ENCODE measurements at regions not wholly inside any gene's neighbourhood (a gene's known extent, or its start where the extent isn't known, plus 50 kb on each side); places are given as distances from the start of the nearest gene placed in this dataset.

DNA sequence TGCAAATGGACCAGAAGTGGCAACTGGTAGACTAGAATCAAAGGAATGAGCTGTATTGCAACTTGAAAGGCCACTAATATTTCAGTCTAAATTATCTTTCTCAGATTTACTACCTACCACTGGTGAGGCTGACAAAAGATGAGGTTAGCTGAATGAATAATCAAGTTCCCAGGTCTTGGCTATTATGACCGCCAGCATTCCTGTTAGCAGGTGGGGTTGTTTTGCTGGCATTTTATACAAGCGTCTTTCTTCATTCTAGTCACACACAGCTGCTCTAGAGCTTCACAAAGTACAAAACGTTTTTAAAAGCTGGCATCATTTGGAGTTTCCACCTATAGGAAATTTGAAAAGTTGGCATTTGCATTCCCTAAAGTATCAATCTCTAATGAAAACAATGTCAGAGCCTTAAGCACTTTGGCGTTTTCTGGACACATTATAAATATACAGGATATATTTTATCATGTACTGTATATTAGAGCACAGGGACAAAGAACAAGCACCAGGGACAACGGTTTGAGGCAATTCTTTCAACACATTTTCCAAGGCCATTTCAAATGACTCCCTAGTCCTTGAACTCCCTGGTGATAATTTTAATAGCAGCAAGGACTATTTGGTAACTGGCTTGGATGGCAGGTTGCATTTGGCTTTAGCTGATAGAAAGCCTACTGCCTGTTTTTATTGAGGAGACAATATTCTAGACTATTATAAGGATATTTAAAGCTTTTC lies 410.2 kb upstream of the CHST9 start:
- no peak for DNase-seq (ENCODE audit: extremely low read depth, low read depth, low spot score)

DNA sequence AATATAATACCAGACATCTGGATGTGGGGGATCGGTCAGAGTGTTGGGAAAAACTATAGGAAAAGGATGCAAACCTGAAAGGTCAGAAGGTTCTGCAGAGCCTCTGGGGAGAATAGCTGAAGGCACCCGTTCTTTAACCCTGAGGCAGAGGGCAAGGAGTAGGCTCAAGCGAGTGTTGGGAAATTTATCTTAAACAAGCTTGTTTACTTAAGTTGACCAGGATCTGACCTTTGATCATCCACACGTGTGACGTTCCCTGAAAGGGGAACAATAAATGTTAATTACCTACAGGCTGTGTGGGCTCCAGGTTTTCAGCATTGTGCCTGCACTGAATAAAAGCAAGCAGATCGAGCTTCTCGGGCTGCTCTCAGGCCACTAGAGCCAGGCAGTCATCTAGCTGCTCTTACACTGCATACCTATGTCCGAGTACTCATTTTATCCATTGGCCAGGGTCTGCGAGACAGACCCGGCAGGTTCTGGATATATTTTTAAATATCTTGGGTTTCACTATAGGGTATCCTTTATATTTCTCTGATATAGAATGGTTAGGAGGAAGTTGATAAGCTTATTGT lies 400.6 kb upstream of the CHST9 start:
- no peak for DNase-seq (ENCODE audit: extremely low read depth, low read depth, low spot score)

DNA sequence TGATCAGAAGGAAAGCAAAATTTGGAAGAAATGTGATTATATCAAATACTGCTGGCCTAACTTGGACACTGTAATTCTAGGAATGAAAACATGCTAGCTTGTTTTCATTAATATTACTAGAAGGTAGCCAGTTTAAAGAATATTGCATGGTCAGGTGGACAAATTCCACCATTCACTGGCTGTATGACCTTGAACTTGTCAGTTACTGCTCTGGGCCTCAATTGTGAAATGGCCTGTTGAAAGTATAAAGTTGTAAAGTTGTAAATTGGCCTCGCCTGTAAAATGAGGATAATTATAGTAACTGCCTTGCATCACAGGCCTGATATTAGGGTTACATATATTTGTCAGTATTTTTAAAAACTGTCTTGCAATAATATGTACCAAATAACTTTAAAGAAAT lies 398.4 kb upstream of the CHST9 start:
- no peak for DNase-seq (ENCODE audit: extremely low read depth, low read depth, low spot score)

DNA sequence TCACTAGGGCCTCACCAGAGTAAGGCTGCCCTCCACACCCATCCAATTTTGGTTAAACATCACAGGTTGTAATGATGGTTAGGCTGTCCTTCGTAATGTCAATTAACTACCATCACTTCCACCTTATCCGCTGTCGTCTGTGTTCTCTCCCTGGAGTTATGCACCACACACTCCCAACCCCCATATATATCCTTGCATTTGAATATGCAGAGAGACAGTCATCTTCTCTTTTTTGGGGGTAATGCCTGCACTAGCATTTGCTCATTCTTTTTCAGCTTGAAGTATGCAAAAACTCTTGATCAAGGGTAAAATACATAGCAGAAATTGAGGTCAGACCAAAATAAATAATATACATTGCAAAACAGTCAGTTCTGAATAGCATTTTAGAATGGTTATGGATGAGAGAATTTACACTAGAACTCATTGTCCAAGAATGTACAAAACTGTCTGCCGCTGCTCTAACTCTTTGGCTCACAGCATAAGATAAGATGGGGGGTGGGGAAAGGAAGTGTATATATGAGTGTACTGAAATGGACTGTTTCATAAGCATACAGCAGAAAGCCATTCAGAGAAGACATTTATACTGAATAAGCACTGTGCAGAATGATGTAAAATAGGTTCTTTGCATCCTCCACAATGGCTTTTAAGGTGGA lies 397.8 kb upstream of the CHST9 start:
- no peak for DNase-seq (ENCODE audit: extremely low read depth, low read depth, low spot score)

DNA sequence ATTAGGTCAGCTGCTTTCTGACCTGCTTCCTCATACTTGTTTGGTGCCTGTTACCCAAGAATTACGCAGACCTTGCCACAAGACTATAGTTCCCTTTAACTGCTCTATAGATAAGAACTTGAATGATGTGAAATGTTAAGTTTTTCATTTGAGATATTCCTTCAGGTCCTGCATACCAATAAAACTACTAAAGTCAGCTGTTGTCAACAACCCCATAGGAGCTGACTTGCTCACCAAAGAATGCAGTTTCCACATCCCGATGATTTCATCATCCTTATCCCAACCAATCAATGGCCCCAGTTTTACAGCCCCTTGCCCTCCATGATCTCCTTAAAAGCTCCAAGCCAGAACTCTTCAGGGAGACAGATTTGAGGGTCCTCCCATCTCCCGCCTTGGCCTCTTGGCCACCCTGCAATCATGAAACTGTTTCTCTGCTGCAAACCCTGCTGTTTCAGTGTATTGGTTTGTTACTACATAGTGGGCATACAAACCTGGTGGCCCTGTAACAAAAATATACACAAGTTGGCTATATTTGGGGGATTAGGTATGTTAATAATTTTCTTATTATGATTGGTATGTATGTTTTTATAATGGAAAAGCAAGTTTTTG lies 396.3 kb upstream of the CHST9 start:
- no peak for DNase-seq (ENCODE audit: extremely low read depth, low read depth, low spot score)

DNA sequence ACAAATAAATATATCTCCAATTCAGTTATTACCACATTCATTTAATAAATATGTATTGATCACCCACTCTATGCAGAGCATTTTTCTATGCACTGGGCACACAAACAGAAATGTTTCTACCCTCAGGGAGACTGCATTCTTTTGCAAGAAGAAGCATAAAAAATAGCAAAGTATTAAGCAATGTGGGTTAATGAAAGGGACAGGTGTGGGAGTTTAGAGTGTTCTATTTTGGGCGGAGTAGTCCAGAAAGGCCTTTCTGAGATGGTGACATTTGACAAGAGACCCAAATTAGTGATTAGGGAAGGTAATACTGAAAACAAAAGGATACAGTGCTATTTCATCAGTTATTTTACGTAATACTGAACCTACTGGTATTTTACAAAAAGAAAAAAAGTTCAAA lies 394.3 kb upstream of the CHST9 start:
- DNase-seq (ENCODE audit: extremely low read depth, low read depth, low spot score): no peak

DNA sequence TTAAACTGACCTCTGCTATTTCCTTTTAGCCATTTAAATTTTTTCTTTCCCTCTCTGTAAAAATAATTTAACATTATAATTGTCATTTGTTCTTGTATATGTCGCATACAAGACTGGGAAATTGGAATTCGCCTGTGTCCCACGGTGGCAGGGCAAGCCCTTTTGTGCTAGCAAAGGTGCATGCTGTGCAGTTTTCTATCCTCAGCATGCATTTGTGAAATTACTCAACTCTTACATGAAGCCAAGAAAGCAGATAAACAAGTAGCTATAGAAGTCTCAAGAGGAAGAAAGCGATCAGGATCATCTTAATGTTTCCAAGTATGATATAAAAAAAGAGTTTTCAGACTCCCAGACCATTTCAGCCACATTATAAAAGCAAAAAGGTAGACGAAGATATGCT lies 392.6 kb upstream of the CHST9 start:
- DNase-seq (ENCODE audit: extremely low read depth, low read depth, low spot score): no peak

DNA sequence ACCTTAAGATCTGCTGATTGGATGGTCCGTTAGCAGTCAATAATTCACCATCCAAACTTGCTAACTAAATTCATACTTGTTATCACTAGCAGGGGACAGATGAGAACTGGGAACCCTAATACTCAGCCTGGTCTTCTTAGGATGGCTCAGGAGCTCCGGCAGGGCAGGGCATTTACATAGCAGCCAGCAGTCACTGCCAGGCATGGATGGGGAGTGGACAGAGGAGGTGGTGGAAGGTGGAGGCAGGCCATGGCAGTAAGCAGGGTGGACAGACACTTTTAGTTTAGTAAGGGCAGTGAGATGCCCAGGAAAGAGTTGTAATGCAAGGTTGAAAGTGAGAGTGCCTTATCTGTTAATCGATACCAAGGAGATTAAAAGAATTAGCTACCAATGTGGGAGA lies 392.2 kb upstream of the CHST9 start:
- DNase-seq (ENCODE audit: extremely low read depth, low read depth, low spot score): no peak

DNA sequence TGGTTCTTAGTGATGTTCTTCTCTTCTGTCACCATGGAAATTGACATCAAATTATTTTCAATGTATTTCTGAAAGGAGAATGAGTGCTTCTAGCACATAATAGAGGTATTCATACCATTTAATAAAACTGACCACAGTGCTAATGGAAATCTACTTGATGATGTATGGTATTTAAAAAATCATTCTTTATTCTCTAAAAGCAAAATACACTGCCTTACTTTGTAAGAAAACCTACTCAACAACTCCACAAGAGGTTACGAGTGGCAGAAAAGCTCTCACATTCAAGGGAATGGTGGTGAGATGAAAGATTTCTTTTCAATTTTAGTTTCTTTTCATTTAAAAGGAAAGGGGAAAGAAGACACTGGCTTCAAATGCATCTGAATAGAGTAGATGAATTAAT lies 382.3 kb upstream of the CHST9 start:
- DNase-seq (ENCODE audit: extremely low read depth, low read depth, low spot score): no peak

DNA sequence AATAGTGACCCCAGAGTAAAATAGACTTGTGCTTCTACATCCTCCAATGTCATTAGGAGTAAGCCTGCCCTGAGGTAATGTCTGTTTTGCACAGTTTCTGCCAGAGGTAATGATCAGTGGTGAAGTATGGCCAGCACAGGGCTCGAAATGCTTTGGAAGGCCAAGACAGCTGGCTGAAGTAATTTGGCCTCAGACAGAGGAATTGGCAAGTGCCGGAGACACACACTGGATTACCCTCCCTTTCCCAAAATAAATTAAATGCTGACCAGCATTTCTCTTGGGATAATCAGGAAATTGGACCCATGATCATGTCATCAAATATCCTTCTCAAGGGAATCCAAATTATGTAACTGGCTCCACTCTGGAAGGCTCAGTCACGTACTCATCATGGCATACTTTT lies 379.0 kb upstream of the CHST9 start:
- no peak for DNase-seq (ENCODE audit: extremely low read depth, low read depth, low spot score)

DNA sequence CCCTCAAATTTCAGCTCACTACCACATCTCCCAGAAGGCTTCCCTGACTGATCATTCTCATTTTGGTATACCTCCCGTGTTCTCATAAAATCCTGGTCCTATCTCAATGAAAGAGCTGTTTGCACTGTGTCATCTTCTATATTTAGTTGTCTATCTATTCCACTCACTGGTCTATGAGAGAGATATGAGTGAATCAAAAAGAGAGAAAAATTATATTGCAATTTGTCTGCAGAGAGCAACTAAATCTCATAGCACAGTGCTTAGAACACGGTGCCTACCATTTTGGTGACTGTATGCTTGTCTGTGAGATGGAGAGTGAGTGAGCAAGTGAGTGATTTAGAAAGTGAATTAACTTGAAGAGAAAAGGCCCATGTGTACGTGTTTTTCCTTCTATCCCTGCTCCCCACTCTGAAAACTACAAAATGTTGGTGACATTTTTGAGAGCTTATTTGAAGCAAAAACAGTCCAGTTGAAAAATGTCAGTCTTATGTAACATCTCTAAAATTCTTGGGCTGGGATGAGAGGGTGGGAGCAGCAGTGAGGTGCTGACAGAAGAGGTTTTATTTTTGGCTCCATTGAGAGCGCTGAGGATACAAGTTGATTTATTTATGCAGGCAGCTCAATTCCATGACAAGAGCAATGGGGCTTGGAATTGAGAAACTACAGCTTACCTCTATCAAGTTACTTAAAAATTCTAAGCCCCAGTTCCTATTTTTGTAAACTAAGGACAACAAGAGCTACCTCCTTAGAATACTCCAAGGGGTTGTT lies 373.5 kb upstream of the CHST9 start:
- DNase-seq (ENCODE audit: extremely low read depth, low read depth, low spot score): no peak

DNA sequence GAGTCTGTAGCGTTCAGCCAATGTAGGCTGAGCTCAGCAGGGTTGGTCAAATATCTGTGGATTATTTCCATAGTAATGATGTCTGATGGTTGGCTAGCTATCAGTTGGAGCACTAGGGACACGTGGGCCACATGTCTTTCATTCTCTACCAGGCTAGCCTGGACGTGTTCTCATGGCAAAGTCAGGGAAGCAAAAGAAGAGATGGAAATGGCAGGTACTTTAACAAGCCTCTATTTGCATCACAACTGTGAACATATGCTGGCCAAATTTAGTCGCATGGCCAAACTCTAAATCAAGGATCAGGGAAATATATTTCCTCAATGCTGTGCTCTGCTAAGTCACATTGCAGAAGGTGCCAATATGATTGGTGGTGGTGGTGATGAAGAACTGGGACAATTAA lies 371.6 kb upstream of the CHST9 start:
- DNase-seq (ENCODE audit: extremely low read depth, low read depth, low spot score): no peak

DNA sequence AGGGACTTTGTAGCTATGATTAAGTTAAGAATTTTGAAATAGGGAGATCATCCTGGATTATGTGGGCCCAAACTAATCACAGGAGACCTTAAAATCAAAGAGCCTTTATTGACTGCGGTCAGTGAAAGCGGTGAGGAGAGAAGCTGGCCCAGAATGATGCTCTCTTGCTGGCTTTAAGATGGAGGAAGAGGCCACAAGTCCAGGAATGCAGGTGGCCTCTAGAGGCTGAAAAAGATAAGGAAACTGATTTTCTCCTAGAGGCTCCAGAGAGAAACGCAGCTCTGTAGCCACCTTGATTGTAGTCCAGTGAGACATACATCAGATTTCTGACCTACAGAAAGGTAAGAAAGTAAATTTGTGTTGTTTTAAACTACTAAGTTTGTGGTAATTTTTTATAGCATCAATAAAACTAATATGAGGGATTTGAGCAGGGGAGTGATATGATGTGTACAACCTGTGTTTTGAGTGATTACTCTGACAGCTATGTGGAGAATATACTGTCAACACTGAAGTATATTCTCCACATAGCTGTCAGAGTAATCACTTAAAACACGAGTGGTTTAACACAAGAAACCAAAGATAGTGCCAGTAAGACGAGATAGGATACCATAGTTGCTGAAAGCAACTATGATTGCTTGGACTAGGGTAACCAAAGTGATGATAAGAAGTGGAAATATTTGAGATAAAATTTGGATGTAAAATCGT lies 364.4 kb upstream of the CHST9 start:
- no peak for DNase-seq (ENCODE audit: extremely low read depth, low read depth, low spot score)

DNA sequence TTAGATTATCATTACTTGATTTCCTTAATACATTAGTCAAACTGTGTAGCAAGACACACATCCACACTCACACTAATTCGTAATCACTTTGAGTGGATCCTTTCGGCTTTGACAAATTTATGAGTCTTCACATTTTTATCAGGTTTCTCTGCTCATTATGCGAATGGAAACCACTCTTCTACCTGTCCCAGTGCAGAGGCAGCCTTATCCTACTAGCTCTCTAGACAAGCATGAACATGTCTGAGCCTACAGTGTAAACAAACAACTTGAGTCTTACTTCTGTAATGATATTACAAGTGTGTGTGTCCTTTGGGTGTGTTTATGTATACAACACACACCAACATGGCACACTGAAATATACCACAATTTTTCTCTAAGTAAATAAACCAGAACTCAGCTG lies 361.9 kb upstream of the CHST9 start:
- no peak for DNase-seq (ENCODE audit: extremely low read depth, low read depth, low spot score)

DNA sequence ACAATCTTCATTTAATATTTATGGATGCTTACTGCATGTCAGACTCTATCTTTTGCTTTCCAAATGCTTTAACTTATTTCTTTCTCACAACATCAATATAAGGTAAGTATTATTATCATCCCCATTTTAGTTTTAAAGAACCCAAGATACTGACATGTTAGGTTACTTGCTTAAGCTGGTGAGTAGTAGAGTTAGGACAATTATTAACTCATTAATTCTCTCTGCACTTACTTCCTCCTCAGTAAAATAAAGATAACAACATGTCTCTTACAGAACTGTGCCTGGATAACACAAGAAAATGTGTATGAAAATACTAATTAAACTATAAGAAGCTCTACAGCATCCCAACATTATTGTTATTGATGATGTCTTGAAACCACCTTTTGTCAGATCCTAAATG lies 359.1 kb upstream of the CHST9 start:
- no peak for DNase-seq (ENCODE audit: extremely low read depth, low read depth, low spot score)

DNA sequence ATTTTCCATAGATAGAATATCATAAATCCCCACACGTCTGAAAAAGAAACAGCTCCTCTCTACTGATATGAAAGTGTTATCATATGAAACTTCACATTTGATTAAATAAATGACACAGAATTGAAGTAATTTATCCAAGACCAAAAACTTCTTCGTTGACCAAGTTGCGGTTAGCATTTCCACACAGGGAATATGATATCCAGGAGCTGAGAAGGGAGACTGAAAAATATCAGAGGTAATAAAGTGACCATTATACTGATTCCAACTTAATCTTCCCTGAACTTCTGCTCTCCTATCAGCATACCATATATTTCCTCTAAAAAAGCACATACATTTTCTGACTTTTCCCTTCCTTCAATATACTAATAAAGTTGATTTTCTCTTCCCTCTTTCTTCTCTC lies 356.2 kb upstream of the CHST9 start:
- no peak for DNase-seq (ENCODE audit: extremely low read depth, low read depth, low spot score)

DNA sequence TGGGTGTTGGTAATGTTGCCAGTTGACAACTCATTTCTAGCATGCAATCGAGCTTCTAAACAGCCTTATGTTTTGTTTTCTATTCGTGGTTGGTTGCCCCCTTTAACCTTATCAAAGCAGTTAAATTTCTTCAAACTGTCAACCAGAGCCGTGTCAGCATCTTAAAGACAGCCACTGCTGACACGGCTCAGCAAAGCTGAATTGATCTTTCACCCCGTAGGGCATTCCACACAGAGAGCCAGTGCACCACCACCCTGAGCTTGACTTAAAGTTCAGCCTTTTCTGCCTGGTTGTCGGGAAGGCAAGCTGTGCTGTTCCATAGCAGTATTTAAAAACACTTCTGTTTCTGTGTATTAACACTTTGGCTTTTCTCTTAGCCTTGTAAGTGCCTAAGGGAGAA lies 355.0 kb upstream of the CHST9 start:
- no peak for DNase-seq (ENCODE audit: extremely low read depth, low read depth, low spot score)

DNA sequence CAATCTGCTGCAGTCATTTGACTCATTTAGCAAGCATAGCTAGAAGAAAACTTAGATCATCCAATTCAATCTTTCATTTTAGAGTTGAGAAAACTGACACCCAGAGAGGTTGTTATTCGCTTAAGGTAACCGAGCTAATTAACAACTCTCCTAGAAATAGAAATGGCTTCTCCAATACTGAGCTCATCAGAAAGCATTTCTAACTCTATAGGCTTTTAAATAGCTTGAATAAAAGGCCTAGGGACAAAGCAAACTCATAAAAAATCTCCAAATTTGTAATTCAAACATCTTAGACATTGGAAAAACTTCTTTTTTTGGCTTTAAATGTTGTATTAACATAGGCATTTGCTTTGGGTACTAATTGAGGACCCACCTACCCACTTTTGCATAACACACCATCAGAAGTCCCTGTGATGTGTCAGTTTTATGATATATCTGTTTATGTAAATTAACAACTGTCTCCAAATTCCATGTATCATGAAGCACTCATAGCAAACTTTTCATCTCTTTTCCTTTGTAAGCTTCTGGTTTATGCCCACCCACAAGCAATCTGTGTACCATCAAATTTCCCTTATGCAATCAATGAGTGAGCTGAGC lies 343.9 kb upstream of the CHST9 start:
- no peak for DNase-seq (ENCODE audit: extremely low read depth, low read depth, low spot score)

DNA sequence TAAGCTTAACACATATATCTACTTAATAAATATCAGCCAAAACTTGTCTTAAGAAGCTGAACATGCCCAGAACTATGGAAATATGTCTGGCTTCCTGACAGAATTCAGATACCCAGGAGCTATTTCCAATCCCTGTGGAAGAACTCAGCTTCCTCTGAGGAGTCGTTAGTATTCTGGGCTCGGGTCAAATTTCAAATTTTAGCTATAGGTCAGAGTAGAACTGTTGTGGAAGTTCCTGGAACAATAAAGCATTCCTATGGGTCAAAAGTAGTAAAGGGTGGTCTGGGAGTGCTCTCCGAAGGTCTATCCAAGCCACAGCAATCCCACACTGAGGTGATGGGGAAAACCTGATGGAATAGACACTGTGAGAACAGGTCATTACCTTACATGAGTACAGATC lies 342.7 kb upstream of the CHST9 start:
- DNase-seq (ENCODE audit: extremely low read depth, low read depth, low spot score): no peak

DNA sequence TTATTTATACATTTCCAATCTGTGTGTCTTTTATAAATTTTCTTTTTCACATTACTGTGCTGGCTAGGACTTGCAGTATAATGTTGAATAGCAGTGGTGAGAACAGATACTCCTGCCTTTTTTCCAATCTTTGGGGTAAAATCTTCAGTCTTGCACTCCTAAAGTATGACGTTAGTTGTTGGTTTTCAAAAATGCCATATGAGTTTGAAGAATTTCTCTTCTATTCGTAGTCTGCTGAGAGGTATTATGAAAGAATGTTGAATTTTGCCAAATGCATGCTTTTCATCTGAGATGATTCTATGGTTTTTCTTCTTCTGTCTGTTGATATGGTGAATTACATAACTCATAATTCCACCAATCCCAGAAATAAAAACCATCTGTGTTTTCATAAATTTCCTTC lies 335.3 kb upstream of the CHST9 start:
- no peak for DNase-seq (ENCODE audit: extremely low read depth, low read depth, low spot score)

All from glomerular endothelial cell (primary cell).